ENCODE measurements at regions not wholly inside any gene's neighbourhood (a gene's known extent, or its start where the extent isn't known, plus 50 kb on each side); places are given as distances from the start of the nearest gene placed in this dataset.

GRCh38 chr2:204159526-204159925 is 223.0 kb downstream of the ICOS start:
- TF ChIP-seq EZH2 (IDR thresholded peaks at IDR 0.05; ENCODE audit: low read depth, unreplicated experiment): no peak
- TF ChIP-seq CTCF (conservative IDR thresholded peaks at IDR 0.05; ENCODE audit: low read depth in 2 of 2): no peak
- TF ChIP-seq EZH2phosphoT487 (IDR thresholded peaks at IDR 0.05; ENCODE audit: unreplicated experiment): no peak
- no peak for TF ChIP-seq JUNB (IDR thresholded peaks at IDR 0.05; ENCODE audit: unreplicated experiment)
- no peak for TF ChIP-seq REST (IDR thresholded peaks at IDR 0.05; ENCODE audit: unreplicated experiment)
- TF ChIP-seq POLR2AphosphoS5 (IDR thresholded peaks at IDR 0.05; ENCODE audit: low read depth): no peak
- TF ChIP-seq, protein P1, sequence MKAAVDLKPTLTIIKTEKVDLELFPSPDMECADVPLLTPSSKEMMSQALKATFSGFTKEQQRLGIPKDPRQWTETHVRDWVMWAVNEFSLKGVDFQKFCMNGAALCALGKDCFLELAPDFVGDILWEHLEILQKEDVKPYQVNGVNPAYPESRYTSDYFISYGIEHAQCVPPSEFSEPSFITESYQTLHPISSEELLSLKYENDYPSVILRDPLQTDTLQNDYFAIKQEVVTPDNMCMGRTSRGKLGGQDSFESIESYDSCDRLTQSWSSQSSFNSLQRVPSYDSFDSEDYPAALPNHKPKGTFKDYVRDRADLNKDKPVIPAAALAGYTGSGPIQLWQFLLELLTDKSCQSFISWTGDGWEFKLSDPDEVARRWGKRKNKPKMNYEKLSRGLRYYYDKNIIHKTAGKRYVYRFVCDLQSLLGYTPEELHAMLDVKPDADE (IDR thresholded peaks at IDR 0.05): no peak
- no peak for TF ChIP-seq CREB1 (CRISPR knock-in tag; IDR thresholded peaks at IDR 0.05; ENCODE audit: low read depth)
- TF ChIP-seq NANOG (IDR thresholded peaks at IDR 0.05; ENCODE audit: borderline replicate concordance): no peak
- TF ChIP-seq ZNF114 (CRISPR knock-in tag; IDR thresholded peaks at IDR 0.05): no peak
- TF ChIP-seq STAT1 (IDR thresholded peaks at IDR 0.05; ENCODE audit: unreplicated experiment): no peak
- no peak for TF ChIP-seq ZNF331 (CRISPR knock-in tag; IDR thresholded peaks at IDR 0.05; ENCODE audit: low read depth)
- TF ChIP-seq ZNF462 (CRISPR knock-in tag; IDR thresholded peaks at IDR 0.05): no peak

Data from GM23338 (cell line).